ENCODE measurements at regions not wholly inside any gene's neighbourhood (a gene's known extent, or its start where the extent isn't known, plus 50 kb on each side); places are given as distances from the start of the nearest gene placed in this dataset.

- no peak overlapping the region for H3K27ac Mint-ChIP-seq
- H3K36me3 Mint-ChIP-seq, result no peaks in the 10 kb centered on the region
- H3K4me3 Mint-ChIP-seq, result no peak overlapping the region
- H3K9me3 Mint-ChIP-seq, result no peaks in the 10 kb centered on the region
- H3K4me1 Mint-ChIP-seq (ENCODE audit: unreplicated experiment), result no peaks in the 10 kb centered on the region
- DNase-seq (ENCODE audit: extremely low spot score, unreplicated experiment), result no peak
- peaks cover 47% of the 10 kb centered on the region for H3K27me3 Mint-ChIP-seq
- TF ChIP-seq CTCF (conservative IDR thresholded peaks at IDR 0.05), result no peak
Observed at GRCh38 chr6:166223079-166223478, 55.4 kb upstream of the TBXT start.

GRCh38 chr6:166222631-166223030, 55.0 kb upstream of the TBXT start:
- Mint-ChIP-seq H3K36me3 (no peaks in the 10 kb centered on the region), H3K4me1 (ENCODE audit: unreplicated experiment) (no peaks in the 10 kb centered on the region), H3K9me3 (no peaks in the 10 kb centered on the region), H3K27ac (no peak overlapping the region), H3K4me3 (no peak overlapping the region), H3K27me3 (peaks cover 43% of the 10 kb centered on the region)
- DNase-seq (ENCODE audit: extremely low spot score, unreplicated experiment), result no peak
- TF ChIP-seq CTCF (conservative IDR thresholded peaks at IDR 0.05), result no peak

- DNase-seq (ENCODE audit: extremely low spot score, unreplicated experiment), result no peak
- no peaks in the 10 kb centered on the region for H3K4me1 Mint-ChIP-seq (ENCODE audit: unreplicated experiment)
- TF ChIP-seq CTCF (conservative IDR thresholded peaks at IDR 0.05), result no peak
- H3K36me3 Mint-ChIP-seq, result no peaks in the 10 kb centered on the region
- no peak overlapping the region for H3K27ac Mint-ChIP-seq
- H3K9me3 Mint-ChIP-seq, result no peaks in the 10 kb centered on the region
- peaks cover 37% of the 10 kb centered on the region for H3K27me3 Mint-ChIP-seq
- no peak overlapping the region for H3K4me3 Mint-ChIP-seq
Observed at GRCh38 chr6:166221636-166222035, 54.0 kb upstream of the TBXT start.

- no peak overlapping the region for H3K4me3 Mint-ChIP-seq
- TF ChIP-seq CTCF (conservative IDR thresholded peaks at IDR 0.05), result no peak
- peaks cover 33% of the 10 kb centered on the region for H3K27me3 Mint-ChIP-seq
Observed at GRCh38 chr6:166221040-166221439, 53.4 kb upstream of the TBXT start.

More at GRCh38 chr6:166221040-166221439, 53.4 kb upstream of the TBXT start:
- no peaks in the 10 kb centered on the region for H3K4me1 Mint-ChIP-seq (ENCODE audit: unreplicated experiment)
- no peak overlapping the region for H3K27ac Mint-ChIP-seq
- H3K9me3 Mint-ChIP-seq, result no peaks in the 10 kb centered on the region
- DNase-seq (ENCODE audit: extremely low spot score, unreplicated experiment), result no peak
- no peaks in the 10 kb centered on the region for H3K36me3 Mint-ChIP-seq
